SJCRH30 (cell line): ENCODE measurements at regions not wholly inside any gene's neighbourhood (a gene's known extent, or its start where the extent isn't known, plus 50 kb on each side); places are given as distances from the start of the nearest gene placed in this dataset.
"Not testable (repeated sequence)": the region's sequence is repeated elsewhere in the genome, so short reads cannot be mapped to it uniquely, and the experiment has no call there.

Experiments
- DNase-seq, 2 experiments: peaks; one replicate each; pipeline ENCODE4 v3.0.0-alpha.2; 2015 to 2020
- H3K27ac ChIP-seq: fragments of 250-450 bp; sonication (Bioruptor Pico); 2 replicates; pipeline ENCODE4 v1.5.1; 2020; ENCODE audit warnings: mild to moderate bottlenecking, moderate library complexity
- H3K27me3 ChIP-seq: fragments of 250-450 bp; sonication (Bioruptor Pico); 2 replicates; pipeline ENCODE4 v1.5.1; 2020; ENCODE audit warnings: mild to moderate bottlenecking, moderate library complexity
- H3K36me3 ChIP-seq: fragments of 250-450 bp; sonication (Bioruptor Pico); 2 replicates; pipeline ENCODE4 v1.5.1; 2020; ENCODE audit warnings: mild to moderate bottlenecking, moderate library complexity
- H3K4me1 ChIP-seq: fragments of 250-450 bp; sonication (Bioruptor Pico); 2 replicates; pipeline ENCODE4 v1.5.1; 2020; ENCODE audit warnings: mild to moderate bottlenecking, moderate library complexity
- H3K4me3 ChIP-seq: fragments of 250-450 bp; sonication (Bioruptor Pico); 2 replicates; pipeline ENCODE4 v1.5.1; 2020; ENCODE audit warnings: mild to moderate bottlenecking, moderate library complexity
- H3K9me3 ChIP-seq: fragments of 250-450 bp; sonication (Bioruptor Pico); replicated peaks from 2 replicates; pipeline ENCODE4 v1.5.1; 2020; ENCODE audit warnings: mild to moderate bottlenecking, moderate library complexity

DNA sequence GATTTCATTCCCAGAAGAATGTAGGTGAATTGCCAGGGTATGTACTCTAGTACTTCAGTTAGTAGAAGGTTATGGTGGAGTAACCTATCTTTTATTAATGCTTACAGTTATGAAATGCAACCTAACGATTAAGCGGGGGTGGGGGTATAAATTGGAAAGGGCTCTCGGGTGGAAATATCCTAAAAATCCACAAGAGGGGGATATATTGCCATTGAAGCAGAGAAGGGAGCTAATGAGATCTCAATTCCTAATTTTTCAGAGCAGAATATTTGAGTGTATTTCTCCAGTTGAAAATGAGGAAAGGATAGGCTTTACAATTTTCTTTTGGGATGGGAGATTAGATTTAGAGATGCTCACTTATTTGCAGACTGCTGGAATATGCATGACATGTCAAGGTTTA lies 90.8 kb downstream of the DNAJB9 start:
- H3K4me1 ChIP-seq = peaks cover 9% of the 10 kb centered on the region; the same call in 1 of the 2 replicates
- peak in 1 of 2 experiments; percentile 36 for DNase-seq
- H3K27ac ChIP-seq = no peak overlapping the region
- H3K36me3 ChIP-seq = no peaks in the 10 kb centered on the region
- H3K27me3 ChIP-seq = no peaks in the 10 kb centered on the region
- no peak overlapping the region for H3K4me3 ChIP-seq
- H3K9me3 ChIP-seq = 0 out of 2 replicates have a peak, but pooled peaks cover 3% of the 10 kb centered on the region

DNA sequence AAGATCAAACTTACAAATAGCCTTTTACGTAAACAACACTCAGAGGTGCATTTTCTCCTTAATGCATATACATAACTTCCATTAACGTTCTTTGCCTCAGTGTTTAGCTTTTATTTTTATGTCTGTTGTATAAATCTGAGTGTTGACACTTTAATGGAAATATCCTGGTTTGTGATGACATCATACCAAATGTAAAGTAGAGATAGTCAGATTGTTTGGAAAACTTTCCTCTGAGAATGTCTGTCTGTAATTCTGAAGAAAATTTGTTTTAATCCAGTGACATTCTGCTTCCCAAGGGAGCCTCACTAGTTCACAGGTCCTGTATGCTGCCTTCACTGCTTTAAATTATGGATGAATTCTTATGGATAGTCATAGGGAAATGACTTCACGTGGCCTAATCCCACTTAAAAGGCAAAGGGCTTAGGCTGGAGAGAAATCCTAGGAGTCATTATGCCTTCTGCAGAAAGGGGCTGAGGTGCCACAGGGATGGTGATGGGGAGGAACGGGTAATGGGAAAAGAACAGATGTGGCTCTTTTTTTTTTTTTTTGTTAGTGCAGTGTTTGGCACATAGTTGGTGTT lies 93.2 kb downstream of the DNAJB9 start:
- Histone ChIP-seq H3K27ac (peak overlapping the region; percentile 38), H3K9me3 (0 out of 2 replicates have a peak, but pooled peaks cover 3% of the 10 kb centered on the region), H3K27me3 (no peaks in the 10 kb centered on the region), H3K4me3 (no peak overlapping the region), H3K4me1 (peaks cover 9% of the 10 kb centered on the region; the same call in 1 of the 2 replicates), H3K36me3 (no peaks in the 10 kb centered on the region)
- peak; percentile 35 to 60 for DNase-seq

DNA sequence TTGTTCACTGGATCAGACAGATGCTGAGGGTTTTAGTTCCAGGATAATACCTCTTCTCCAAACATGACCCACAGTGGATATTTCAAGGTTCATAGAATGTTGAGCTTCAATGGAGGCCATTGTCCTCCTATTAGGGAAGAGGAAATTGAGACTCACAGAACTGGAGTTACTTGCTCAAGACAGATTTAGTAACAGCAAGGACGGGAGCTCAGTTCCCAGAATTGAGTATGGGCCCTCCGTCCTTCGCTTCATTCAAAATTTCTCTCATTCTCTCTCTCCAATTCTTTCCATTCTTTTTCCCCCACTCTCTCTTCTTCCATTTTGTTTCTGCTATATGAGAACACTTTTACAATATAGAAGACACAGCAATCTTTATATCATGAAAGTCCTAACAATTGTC lies 94.0 kb downstream of the DNAJB9 start:
- no peaks in the 10 kb centered on the region for H3K27me3 ChIP-seq
- DNase-seq = peak in 1 of 2 experiments; percentile 65
- no peak overlapping the region for H3K4me3 ChIP-seq
- peak overlapping the region; percentile 38 for H3K27ac ChIP-seq
- H3K4me1 ChIP-seq = peaks cover 9% of the 10 kb centered on the region; the same call in 1 of the 2 replicates
- H3K36me3 ChIP-seq = no peaks in the 10 kb centered on the region
- H3K9me3 ChIP-seq = 0 out of 2 replicates have a peak, but pooled peaks cover 3% of the 10 kb centered on the region

DNA sequence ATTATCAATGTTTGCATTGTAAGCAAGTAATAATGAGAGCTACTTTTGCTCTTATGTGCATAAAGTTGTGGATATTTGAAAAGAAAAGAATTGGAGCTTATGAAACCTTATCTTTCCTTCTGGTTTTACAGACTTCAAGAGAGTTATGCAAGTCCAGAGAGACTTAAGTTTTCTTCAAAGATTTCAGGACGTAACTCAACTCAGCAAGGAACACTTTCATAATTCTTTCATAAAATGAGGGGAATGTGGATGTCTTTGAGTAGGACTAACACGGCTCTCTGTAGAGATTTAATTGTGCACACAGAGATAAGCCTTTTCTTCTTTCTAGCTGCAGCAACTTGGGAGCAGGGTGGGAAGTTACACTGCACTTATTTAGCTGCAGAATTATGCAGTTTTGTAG lies 97.5 kb downstream of the DNAJB9 start:
- Histone ChIP-seq H3K4me1 (peaks cover 9% of the 10 kb centered on the region; the same call in 1 of the 2 replicates), H3K27me3 (no peaks in the 10 kb centered on the region), H3K9me3 (no peaks in the 10 kb centered on the region), H3K4me3 (no peak overlapping the region), H3K36me3 (no peaks in the 10 kb centered on the region), H3K27ac (no peak overlapping the region)
- no peak for DNase-seq

DNA sequence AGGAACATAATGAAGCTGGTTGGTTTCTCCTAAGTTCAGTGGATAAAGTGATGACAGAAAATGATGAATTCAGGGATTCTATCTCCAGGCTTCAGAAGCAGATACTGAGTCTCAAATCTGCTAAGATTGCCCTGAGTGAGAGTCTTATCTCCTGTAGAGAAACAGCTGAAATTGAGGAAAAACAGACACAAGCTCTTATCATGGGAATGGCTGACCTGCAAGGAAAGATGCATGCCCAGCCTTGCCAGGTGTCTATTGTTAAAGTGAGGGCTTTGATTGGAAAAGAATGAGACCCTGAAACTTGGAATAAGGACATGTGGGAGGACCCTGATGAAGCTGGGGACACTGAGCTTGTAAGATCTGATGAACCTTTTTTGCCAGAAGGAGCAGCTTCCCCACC lies 100.3 kb downstream of the DNAJB9 start:
- no peaks in the 10 kb centered on the region for H3K27me3 ChIP-seq
- no peaks in the 10 kb centered on the region for H3K4me1 ChIP-seq
- H3K27ac ChIP-seq = no peak overlapping the region
- DNase-seq = no peak
- H3K9me3 ChIP-seq = no peaks in the 10 kb centered on the region
- no peaks in the 10 kb centered on the region for H3K36me3 ChIP-seq
- H3K4me3 ChIP-seq = no peak overlapping the region

DNA sequence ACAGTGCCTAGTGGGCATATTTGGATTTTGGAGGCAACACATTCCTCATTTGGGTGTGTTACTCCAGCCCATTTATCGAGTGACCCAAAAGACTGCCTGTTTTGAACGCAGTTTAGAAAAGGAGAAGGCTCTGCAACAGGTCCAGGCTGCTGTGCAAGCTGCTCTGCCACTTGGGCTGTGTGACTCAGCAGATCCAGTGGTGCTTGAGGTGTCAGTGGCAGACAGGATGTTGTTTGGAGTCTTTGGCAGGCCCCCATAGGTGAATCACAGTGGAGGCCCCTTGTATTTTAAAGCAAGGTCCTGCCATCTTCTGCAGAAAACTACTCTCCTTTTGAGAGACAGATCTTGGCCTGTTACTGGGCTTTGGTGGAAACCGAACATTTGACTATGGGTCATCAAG lies 104.0 kb downstream of the DNAJB9 start:
- not testable (repeated sequence) for H3K4me3 ChIP-seq, H3K36me3 ChIP-seq, H3K27ac ChIP-seq, H3K27me3 ChIP-seq, DNase-seq, H3K9me3 ChIP-seq, H3K4me1 ChIP-seq

DNA sequence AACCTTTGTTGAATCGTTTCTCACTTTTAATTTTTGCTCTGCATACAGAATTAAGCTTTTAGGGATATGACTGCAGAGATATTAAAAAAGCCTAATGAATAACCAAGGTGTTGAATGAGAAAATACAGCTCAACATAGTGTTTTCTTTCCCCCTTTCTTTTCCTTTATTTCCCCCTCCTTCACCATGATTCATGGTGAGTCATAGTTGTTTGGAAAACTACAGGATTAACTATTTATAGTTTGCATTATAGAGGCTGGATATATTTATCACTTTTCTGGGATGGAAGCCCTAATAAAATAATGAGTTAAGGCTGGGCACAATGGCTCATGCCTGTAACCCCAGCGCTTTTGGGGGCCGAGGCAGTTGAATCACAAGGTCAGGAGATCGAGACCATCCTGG lies 115.0 kb downstream of the DNAJB9 start:
- DNase-seq = no peak
- Histone ChIP-seq H3K9me3 (no peaks in the 10 kb centered on the region), H3K27ac (no peak overlapping the region), H3K27me3 (no peaks in the 10 kb centered on the region), H3K4me3 (no peak overlapping the region), H3K4me1 (no peaks in the 10 kb centered on the region), H3K36me3 (no peaks in the 10 kb centered on the region)

DNA sequence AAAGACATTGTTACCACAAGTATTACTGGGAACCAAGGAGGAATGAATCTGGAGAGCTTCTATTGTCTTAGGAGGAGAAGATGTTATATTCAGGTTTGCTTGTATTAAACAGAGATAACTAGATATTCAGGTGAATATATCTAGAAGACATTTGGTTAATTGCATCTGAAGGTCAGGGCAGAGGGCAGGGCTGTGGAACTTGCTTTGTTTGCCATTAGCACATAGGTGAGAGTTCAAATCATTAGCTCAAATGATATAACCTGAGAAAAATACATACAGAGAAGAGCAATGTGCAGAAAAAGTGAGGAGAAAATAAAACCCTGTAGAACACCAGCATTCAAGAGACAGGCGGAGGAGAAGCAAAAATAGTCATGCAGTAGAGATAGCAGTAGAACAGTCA lies 116.8 kb downstream of the DNAJB9 start:
- no peak overlapping the region for H3K27ac ChIP-seq

DNA sequence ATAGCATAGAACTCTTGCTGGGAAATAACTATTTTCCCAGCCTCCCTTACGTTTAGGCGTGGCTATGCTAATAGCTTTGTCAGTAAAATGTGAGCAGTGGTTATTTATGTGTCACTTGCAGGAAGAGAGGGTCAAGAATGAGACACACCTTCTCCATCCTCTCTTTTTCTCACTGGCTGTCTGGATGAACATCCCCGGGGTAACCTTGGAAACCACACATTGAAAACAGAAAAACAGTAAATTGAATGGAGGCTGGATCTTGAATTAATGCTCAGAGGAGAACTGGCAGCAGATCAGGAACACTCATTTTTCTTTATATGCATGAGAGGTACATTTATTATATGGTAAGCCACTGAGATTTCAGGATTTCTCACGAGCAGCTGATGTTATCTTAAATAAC lies 127.6 kb downstream of the DNAJB9 start:
- H3K27me3 ChIP-seq = no peaks in the 10 kb centered on the region
- DNase-seq = no peak

More for the DNA sequence above, 116.8 kb downstream of the DNAJB9 start:
- Histone ChIP-seq H3K4me1 (no peaks in the 10 kb centered on the region), H3K36me3 (no peaks in the 10 kb centered on the region), H3K27me3 (no peaks in the 10 kb centered on the region), H3K9me3 (no peaks in the 10 kb centered on the region), H3K4me3 (no peak overlapping the region)
- no peak for DNase-seq

DNA sequence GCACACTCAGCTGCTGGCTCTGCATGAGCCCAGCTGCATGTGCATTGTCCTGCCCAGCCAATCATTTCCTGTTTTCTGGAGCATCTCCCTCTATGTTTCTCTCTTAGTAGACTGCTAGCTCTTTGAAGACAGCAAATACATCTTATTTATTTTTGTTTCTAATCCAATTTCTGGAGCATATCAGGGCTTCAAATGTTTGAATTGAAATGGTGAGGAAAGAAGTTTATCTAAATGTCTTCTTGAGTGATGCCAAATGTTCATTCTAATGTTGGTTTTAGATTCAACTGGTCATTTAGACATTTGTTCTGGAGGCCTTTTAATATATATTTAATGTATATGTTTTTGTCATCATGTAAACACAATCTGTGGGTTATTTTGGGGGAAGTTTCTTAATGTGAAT lies 141.9 kb downstream of the DNAJB9 start:
- Histone ChIP-seq H3K27ac (no peak overlapping the region), H3K9me3 (no peaks in the 10 kb centered on the region), H3K4me1 (no peaks in the 10 kb centered on the region), H3K36me3 (no peaks in the 10 kb centered on the region), H3K4me3 (no peak overlapping the region), H3K27me3 (no peaks in the 10 kb centered on the region)
- no peak for DNase-seq

More for the DNA sequence above, 127.6 kb downstream of the DNAJB9 start:
- no peak overlapping the region for H3K4me3 ChIP-seq
- H3K36me3 ChIP-seq = no peaks in the 10 kb centered on the region
- no peaks in the 10 kb centered on the region for H3K4me1 ChIP-seq
- no peaks in the 10 kb centered on the region for H3K9me3 ChIP-seq
- H3K27ac ChIP-seq = no peak overlapping the region

DNA sequence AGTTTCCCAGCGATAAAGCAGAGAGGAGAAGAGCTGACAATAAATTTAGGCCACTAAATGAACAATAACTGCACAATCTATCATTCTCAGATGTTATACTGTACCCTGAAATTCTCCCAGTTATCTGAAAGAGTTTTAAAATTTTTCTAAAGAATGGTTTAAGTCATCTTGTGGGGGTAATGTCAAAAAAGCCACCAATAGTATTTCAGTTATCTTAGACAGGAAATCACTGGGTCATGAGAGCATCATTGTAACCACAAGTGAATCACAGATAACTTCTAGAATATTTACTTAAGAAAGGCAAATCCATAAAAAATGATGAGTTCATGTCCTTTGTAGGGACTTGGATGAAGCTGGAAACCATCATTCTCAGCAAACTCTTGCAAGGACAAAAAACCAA lies 147.1 kb downstream of the DNAJB9 start:
- no peaks in the 10 kb centered on the region for H3K27me3 ChIP-seq
- no peaks in the 10 kb centered on the region; the same call in 1 of the 2 replicates for H3K36me3 ChIP-seq
- no peak for DNase-seq
- H3K4me1 ChIP-seq = peaks cover 2% of the 10 kb centered on the region; the same call in 1 of the 2 replicates
- H3K4me3 ChIP-seq = no peak overlapping the region
- H3K9me3 ChIP-seq = no peaks in the 10 kb centered on the region
- no peak overlapping the region for H3K27ac ChIP-seq

DNA sequence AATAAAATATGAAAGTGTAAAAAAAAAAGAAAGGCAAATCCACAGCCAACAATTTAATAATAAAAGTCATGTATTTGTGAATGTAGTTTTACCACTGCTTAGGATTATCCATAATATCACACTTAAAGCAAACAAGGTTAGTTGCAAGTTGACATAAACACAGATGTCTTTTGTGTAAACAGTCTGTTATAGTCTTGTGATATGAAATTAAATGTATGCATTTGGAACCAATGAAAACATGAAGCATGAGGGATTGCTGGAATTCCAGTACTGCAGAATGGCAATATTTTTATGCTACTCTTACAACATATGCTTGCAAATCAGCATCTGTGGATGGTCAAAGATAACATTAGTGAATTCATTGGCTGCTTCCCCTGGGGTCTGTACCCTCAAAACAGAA lies 148.1 kb downstream of the DNAJB9 start:
- no peaks in the 10 kb centered on the region for H3K27me3 ChIP-seq
- no peak overlapping the region for H3K4me3 ChIP-seq

DNA sequence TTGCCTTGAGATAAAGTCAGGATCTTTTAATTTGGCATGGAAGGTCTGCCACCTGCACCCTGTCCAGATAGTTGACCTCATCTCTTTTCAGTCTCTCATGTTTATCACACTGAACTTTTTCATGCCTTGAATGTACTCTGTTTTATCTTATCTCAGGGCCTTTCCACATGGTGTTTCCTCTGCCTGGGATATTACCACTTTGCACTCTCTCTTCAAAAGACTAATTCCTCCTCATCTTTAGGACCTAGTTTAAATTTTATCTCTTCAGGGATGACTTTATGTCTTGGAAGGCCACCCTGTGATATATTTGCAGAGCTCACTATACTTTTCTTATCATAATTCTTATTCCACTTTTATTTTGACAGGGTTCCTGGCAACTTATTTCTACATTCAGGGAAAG lies 150.0 kb downstream of the DNAJB9 start:
- H3K36me3 ChIP-seq = no peaks in the 10 kb centered on the region; the same call in 1 of the 2 replicates
- H3K9me3 ChIP-seq = no peaks in the 10 kb centered on the region
- H3K27me3 ChIP-seq = no peaks in the 10 kb centered on the region
- DNase-seq = no peak
- H3K27ac ChIP-seq = no peak overlapping the region
- no peak overlapping the region for H3K4me3 ChIP-seq
- peaks cover 21% of the 10 kb centered on the region for H3K4me1 ChIP-seq

More for the DNA sequence above, 148.1 kb downstream of the DNAJB9 start:
- no peaks in the 10 kb centered on the region for H3K9me3 ChIP-seq
- no peaks in the 10 kb centered on the region; the same call in 1 of the 2 replicates for H3K36me3 ChIP-seq
- no peak overlapping the region for H3K27ac ChIP-seq
- no peak for DNase-seq
- H3K4me1 ChIP-seq = peaks cover 5% of the 10 kb centered on the region

DNA sequence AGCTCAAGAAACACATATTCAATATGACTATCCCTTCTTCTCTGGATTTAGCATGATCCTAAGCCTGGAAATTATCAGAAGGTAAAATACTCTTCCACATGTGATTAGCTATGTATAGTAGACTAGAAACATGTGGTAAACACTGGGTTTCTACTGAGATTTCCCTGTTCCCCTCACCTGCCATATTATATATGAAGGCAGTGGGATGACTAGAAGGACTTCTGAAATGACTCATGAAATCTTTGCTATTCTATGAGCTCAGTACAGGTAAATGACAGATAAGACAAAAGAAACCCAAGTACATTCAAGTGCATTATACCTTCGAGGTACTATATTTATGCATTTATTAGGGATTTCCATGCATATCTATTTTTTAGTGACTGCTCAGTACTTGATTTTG lies 152.9 kb downstream of the DNAJB9 start:
- DNase-seq = no peak

DNA sequence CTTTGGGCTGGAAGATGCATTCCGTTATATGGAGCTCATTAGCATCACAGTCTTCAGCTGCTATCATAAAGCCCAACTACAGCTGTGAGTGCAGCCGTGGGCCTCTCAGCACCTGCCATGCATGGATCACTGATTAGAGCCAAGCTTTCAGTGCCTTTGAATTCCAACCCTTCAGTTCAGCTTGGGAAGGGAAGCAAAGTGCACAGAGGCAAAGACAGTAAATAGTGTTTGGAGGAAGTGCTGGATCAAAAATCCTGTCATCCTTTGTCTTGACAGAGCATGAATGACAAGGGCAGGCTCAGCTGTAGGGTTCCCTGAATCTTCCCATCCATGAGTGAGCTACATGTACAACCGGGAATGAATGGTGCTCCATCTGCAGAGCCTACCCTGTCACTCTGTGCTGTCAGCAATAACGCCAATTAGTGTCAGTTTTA lies 153.7 kb downstream of the DNAJB9 start:
- H3K9me3 ChIP-seq = no peaks in the 10 kb centered on the region
- peak overlapping the region; percentile 43 for H3K27ac ChIP-seq
- no peak overlapping the region for H3K4me3 ChIP-seq
- no peaks in the 10 kb centered on the region for H3K27me3 ChIP-seq
- H3K4me1 ChIP-seq = peaks cover 21% of the 10 kb centered on the region
- DNase-seq = peak; percentile 79 to 89
- no peaks in the 10 kb centered on the region; the same call in 1 of the 2 replicates for H3K36me3 ChIP-seq

More for the DNA sequence above, 152.9 kb downstream of the DNAJB9 start:
- Histone ChIP-seq H3K27ac (no peak overlapping the region), H3K36me3 (no peaks in the 10 kb centered on the region; the same call in 1 of the 2 replicates), H3K9me3 (no peaks in the 10 kb centered on the region), H3K4me3 (no peak overlapping the region), H3K27me3 (no peaks in the 10 kb centered on the region), H3K4me1 (peaks cover 23% of the 10 kb centered on the region)
